KOPT-K1 (cell line): ENCODE measurements at regions not wholly inside any gene's neighbourhood (a gene's known extent, or its start where the extent isn't known, plus 50 kb on each side); places are given as distances from the start of the nearest gene placed in this dataset.
"Not testable (repeated sequence)": the region's sequence is repeated elsewhere in the genome, so short reads cannot be mapped to it uniquely, and the experiment has no call there.

Source experiments
- H3K27ac ChIP-seq: fragments of 200-600 bp; sonication (generic); 2 replicates; pipeline ENCODE4 v1.5.1; 2016; ENCODE audit warnings: antibody characterized with exemption, mild to moderate bottlenecking, low read depth, low read length; ENCODE audit not compliant: poor library complexity, severe bottlenecking
- H3K36me3 ChIP-seq: fragments of 200-600 bp; sonication (generic); 2 replicates; pipeline ENCODE4 v1.5.1; 2017; ENCODE audit warnings: antibody characterized with exemption, mild to moderate bottlenecking, low read length, moderate library complexity; ENCODE audit not compliant: insufficient read depth
- H3K9me3 ChIP-seq: fragments of 200-600 bp; sonication (generic); 2 replicates; pipeline ENCODE4 v1.5.1; 2017; ENCODE audit warnings: antibody characterized with exemption, low read length, mild to moderate bottlenecking; ENCODE audit not compliant: insufficient read depth, poor library complexity, severe bottlenecking

DNA sequence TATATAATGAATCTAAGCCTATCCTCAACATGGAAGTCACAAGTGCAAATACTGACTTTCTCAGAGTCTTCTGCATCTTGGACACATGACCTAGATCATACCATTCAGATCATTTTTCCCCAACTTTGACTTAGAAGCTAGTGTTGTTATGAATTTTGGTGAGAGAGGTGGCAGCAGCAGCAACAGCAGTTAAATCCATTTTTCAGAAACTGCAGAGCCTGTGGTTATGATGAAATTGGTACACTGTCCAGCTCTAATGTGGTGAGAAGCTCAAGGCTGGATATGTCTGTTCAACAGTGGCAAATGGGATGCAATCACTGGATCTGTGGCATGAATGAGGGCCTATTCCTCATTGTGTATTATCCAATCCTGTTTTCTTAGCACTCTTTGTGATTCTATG, 290.1 kb upstream of the SATB1 start:
- Histone ChIP-seq H3K27ac (no peak overlapping the region), H3K9me3 (no peaks in the 10 kb centered on the region), H3K36me3 (no peaks in the 10 kb centered on the region)

DNA sequence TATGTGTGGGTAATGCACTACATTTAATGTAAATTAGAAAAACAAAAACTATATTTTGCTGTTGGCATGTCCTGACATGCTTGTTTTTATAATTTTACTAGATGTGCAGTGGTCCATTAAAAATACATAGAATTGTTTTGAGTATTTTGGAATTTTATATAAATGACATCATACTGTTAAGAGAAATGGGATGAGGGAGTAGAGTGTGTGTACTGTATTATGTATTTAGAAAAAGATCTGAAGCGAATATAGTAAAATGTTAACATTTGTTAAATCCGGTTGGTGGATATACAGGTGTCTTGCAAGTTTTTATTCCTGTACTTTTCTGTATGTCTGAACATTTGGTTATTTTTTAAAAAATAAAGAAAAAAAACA, 288.4 kb upstream of the SATB1 start:
- Histone ChIP-seq H3K36me3 (no peaks in the 10 kb centered on the region), H3K27ac (no peak overlapping the region), H3K9me3 (no peaks in the 10 kb centered on the region)

DNA sequence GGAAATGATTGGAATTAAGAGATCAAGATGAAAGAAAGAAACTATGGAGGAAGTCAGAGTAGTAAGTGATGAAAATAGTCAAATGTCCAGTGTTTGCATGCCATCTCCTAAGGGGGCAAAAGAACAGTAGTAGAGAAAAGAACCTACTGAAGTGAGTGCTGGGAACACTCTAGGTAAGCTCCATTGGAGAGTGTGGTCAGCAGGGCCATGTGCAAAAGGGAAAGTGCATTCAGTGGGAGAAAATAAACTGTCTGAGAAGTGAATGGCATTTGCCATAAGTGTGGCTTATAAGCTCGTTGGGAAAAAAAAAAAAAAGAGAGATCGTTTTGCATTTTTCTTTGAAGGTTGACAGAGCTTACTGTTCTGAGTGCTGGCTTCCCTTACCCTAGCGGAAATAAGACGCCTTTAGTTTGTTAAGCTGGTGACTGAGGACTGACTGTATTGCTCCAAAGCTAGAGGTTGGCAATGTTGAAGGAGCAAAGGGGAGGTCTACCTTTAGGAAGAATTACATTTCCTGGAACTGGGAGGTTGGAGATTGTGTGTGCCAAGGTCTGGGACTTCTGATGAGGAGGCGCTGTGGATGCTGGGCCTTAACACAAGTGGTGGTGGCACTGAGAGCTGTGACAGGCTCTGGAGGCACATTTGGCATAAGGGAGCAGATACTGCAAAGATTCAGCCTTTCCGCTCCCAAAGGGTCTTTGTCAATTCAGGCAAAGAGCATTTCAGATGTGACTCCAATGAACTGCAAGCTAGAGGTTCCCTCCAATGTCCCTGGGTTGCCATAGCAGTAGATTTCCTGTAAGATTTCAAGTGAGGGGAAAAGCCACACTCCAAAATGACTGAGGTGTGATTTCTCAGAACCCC, 287.8 kb upstream of the SATB1 start:
- Histone ChIP-seq H3K27ac (peak overlapping the region; percentile 37), H3K36me3 (no peaks in the 10 kb centered on the region), H3K9me3 (no peaks in the 10 kb centered on the region)

DNA sequence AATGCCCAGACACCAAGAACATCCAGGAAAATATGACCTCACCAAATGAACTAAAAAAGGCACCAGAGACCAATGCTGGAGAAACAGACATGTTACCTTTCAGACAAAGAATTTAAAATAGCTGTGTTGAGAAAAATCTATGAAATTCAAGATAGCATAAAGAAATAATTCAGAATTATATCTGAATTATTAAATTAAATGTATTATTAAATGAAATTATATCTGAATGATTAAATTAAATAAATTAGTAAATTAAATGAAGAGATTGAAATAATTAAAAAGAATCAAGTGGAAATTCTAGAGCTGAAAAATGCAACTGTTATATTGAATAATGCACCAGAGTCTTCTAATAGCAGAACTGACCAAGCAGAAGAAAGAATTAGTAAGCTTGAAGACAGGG, 279.2 kb upstream of the SATB1 start:
- Histone ChIP-seq H3K27ac (no peak overlapping the region), H3K9me3 (peaks cover 4% of the 10 kb centered on the region), H3K36me3 (no peaks in the 10 kb centered on the region)

DNA sequence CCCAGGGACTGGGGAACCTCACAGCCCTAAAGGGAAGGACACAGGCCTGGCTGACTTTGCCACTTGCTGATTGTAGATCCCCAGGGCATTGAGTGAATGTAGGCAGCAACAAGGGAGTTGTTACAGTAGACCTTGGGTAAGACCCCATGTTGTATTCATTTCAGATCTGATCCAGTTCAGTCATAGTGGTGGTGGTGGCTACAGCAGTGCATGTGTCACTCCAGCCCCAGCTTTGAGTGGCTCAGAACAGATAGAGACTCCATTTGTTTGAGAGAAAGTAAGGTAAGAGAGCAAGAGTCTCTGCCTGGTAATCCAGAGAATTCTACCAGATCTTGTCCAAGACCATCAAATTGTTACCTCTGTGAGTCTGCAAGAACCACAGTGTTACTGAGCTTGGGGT, 278.7 kb upstream of the SATB1 start:
- peaks cover 4% of the 10 kb centered on the region for H3K9me3 ChIP-seq
- H3K36me3 ChIP-seq: no peaks in the 10 kb centered on the region
- no peak overlapping the region for H3K27ac ChIP-seq

DNA sequence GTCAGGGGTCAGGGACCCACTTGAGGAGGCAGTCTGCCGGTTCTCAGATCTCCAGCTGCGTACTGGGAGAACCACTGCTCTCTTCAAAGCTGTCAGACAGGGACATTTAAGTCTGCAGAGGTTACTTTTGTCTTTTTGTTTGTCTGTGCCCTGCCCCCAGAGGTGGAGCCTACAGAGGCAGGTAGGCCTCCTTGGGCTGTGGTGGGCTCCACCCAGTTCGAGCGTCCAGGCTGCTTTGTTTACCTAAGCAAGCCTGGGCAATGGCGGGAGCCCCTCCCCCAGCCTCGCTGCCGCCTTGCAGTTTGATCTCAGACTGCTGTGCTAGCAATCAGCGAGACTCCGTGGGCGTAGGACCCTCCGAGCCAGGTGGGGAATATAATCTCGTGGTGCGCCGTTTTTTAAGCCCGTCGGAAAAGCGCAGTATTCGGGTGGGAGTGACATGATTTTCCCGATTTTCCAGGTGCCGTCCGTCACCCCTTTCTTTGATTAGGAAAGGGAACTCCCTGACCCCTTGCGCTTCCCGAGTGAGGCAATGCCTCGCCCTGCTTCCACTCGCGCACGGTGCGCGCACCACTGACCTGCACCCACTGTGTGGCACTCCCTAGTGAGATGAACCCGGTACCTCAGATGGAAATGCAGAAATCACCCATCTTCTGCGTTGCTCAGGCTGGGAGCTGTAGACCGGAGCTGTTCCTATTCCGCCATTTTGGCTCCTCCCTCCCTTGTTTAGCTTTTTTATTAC, 268.6 kb upstream of the SATB1 start:
- not testable (repeated sequence) for H3K27ac ChIP-seq, H3K36me3 ChIP-seq, H3K9me3 ChIP-seq

DNA sequence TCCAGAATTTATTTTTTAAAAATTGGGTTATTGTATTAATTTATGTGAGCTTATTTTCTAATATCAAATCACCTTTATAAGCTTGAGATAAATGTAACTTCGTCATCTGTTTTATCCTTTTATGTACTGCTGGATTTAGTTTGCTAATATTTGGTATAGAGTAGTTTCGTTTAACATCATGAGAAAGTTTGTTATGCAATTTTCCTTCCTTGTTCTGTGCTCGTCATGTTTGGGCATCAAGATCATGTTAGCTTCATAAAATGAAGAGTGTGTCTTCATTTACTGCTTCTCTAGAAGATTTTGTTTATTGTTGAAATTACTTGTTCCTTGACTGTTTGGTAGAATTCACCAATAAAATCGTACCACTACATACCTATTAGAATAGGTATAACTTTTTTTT, 262.1 kb upstream of the SATB1 start:
- Histone ChIP-seq H3K9me3 (peaks cover 12% of the 10 kb centered on the region), H3K36me3 (no peaks in the 10 kb centered on the region), H3K27ac (no peak overlapping the region)

DNA sequence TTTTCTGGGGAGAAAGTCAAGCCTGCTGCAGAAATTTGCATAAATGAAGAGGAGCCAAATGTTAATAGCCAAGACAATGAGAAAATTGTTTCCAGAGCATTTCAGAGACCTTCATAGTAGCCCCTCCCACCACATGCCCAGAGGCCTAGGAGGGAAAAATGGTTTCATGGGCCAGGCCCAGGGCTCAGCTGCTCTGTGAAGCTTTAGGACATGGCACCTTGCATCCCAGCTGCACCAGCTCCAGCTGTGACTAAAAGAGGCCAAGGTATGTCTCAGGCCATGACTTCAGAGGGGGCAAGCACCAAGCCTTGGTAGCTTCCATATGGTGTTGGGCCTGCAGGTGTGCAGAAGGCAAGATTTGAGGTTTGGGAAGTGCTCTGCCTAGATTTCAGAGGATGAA, 258.8 kb upstream of the SATB1 start:
- Histone ChIP-seq H3K36me3 (no peaks in the 10 kb centered on the region), H3K9me3 (peaks cover 12% of the 10 kb centered on the region), H3K27ac (no peak overlapping the region)

DNA sequence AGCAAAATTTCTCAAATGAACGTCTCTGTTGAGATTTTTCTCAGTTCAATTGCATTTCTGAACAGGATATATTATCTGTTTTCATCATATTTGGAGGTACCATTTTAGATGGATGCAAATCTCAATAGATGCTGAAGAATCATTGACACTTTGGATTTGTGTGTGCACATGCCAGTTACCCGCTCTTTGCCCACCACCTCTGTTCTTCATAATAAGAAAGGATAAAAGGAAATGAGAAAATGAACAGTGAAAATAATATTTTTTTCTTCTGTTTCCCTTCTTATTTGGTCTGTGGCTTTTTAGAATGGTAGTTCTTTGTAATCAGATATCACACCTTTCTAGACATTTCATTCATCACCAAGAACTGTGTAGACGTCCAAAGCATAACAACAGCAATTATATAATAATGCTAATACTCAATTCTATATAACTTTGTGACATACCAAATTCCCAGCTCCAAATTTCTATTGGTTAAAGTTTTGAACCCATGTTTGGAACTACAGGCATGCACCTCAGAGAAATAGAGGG, 256.7 kb upstream of the SATB1 start:
- Histone ChIP-seq H3K27ac (no peak overlapping the region), H3K36me3 (no peaks in the 10 kb centered on the region), H3K9me3 (peaks cover 12% of the 10 kb centered on the region)

DNA sequence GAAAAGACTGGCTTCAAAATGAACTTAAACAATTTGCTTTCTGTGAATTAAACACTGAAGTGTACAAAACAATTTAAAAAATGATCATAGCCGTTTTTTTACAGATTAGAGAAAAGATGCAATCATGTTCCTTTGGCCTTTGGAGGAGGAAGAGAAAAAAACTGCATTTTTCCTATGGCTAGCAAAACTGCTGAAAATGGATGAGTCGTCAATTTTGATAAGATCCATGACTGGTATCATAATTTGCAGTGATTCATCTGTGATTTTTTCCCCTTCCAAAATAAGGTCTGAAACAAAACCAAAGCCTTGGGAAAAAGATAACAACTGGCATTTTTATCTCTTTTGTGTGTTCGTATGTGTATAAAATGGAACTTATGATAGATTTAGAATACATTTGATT, 255.6 kb upstream of the SATB1 start:
- Histone ChIP-seq H3K36me3 (no peaks in the 10 kb centered on the region), H3K9me3 (peaks cover 12% of the 10 kb centered on the region), H3K27ac (no peak overlapping the region)

DNA sequence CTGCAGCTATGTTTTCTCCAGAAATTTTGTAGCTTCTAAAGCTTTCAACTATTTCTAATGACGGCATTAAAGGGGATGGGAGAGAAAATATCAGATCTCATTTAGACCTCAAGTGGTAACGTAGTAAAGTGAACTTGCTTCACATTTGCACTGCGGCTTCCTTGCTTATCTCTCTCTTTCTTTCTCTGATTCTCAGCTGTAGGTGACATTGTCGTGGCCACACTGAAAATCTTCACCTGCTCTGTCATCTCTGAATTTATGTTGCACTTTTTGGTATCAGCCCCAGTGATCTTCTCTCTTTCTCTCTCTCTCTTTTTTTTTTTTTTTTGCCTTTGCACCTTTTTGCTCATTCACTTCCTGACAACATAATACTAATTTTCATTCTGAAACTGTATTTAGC, 254.1 kb upstream of the SATB1 start:
- Histone ChIP-seq H3K36me3 (no peaks in the 10 kb centered on the region), H3K27ac (no peak overlapping the region), H3K9me3 (peaks cover 5% of the 10 kb centered on the region)

DNA sequence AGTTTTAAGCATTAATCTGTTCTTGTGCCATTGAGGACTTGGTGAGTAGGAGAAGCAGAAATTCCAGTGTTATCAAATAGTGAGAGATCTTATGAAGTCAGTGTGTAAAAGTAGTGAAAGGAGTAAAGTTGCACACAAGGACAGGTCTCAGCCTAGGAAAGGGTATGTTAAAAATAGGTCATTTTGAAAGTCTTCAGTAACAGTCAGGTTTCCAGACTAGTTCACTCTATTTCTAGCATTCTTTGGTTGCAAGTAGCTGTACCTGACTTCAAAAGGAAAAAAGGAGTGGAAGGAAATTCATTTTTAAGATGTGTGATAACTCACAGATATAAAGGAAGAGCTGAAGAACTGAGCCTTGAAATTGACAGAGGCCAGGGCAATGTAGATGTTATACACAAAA, 250.1 kb upstream of the SATB1 start:
- Histone ChIP-seq H3K27ac (no peak overlapping the region), H3K9me3 (no peaks in the 10 kb centered on the region), H3K36me3 (no peaks in the 10 kb centered on the region)

DNA sequence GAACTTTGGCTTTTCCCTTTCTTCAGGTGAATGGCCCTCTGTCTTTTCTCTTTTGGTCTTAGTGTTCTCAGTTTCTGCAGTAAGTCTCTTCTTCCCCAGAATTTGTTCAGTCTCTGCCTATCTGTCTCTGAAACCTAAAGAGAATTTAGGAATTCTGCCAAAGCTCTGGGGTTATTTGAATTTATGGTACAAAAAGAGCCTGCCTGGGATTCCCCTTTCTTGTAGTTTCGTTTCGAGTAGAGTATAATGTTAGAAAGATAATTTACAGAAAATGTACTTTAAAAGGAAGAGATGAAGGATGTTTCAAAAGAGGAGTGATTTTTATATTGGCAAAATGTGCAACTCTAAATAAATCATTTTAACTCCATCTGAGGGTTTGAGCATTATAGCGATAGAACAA, 247.4 kb upstream of the SATB1 start:
- Histone ChIP-seq H3K27ac (no peak overlapping the region), H3K36me3 (no peaks in the 10 kb centered on the region), H3K9me3 (no peaks in the 10 kb centered on the region)

DNA sequence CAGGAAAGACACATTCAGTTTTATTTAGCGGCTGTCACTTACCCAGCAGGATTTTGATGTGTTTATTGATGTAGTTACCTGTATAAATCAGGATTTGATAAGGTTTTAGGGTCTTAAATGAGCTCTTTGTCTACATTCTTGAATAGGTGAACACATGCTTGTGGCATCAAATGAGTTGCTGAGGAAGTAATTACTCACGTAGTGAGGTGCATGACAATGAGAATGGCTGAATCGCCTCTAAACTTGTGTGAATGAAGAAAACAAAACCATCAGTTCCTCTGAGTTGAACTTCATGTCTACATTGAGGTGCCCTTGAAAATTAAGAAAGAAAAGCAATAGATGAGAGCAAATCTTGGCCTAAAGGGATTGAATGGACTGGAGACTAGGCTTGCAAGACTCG, 245.6 kb upstream of the SATB1 start:
- no peak overlapping the region for H3K27ac ChIP-seq
- no peaks in the 10 kb centered on the region for H3K36me3 ChIP-seq
- H3K9me3 ChIP-seq: no peaks in the 10 kb centered on the region

DNA sequence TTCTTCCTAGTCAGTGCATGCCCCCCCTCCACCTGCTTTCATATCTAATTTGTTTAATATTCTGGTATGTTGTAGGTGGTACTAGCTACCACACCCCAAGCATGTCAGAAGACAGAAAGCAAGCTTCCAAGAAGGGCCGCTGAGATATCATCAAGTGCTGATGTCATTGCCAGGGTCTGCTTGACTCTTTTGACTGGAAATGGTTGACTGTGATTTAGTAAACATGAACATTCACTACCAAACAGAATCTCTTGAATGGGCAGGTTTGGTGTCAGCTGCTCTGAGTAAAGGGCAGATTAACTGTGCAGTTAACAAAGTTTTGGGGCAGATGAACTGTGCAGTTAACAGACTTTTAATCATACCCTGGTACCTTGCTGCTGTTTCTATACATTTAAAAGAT, 244.2 kb upstream of the SATB1 start:
- Histone ChIP-seq H3K27ac (no peak overlapping the region), H3K9me3 (no peaks in the 10 kb centered on the region), H3K36me3 (no peaks in the 10 kb centered on the region)

DNA sequence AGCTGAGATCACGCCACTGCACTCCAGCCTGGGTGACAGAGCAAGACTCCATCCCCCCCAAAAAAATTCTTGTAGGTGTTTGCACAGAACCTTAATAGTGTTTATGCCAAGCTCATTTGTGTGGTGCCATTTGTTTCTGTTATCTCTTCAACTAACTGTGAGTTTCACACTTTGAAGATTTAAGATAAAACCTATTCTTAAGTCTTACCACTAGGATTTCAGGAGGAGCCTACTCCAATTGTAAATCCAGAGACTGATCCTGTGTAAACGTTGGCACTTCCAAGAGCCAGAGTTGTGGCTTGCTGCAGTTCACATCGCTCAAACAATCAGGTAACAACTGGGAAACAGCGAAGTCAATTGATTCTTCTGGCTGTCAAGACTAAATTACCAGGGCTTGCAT, 242.4 kb upstream of the SATB1 start:
- Histone ChIP-seq H3K27ac (no peak overlapping the region), H3K36me3 (no peaks in the 10 kb centered on the region), H3K9me3 (no peaks in the 10 kb centered on the region)
